ENCODE measurements at regions not wholly inside any gene's neighbourhood (a gene's known extent, or its start where the extent isn't known, plus 50 kb on each side); places are given as distances from the start of the nearest gene placed in this dataset.

GRCh38 chr2:191625446-191625845 is 52.5 kb upstream of the NABP1 start:
- no peaks in the 10 kb centered on the region for H3K27me3 ChIP-seq (ENCODE audit: control insufficient read depth, insufficient read depth, low read length)
- H3K36me3 ChIP-seq (ENCODE audit: control insufficient read depth, insufficient read depth, low read length), result no peaks in the 10 kb centered on the region
- no peak overlapping the region for H3K27ac ChIP-seq (ENCODE audit: low read depth, low read length)
- no CpG with 5 or more reads among the region's 2 CpGs for WGBS (ENCODE audit: insufficient coverage)
- no peak for DNase-seq (ENCODE audit: low read depth in 4 of 6, low spot score in 6 of 6)
- H3K4me1 ChIP-seq (ENCODE audit: control insufficient read depth, insufficient read depth, low read length), result no peaks in the 10 kb centered on the region
- no peaks in the 10 kb centered on the region for H3K9me3 ChIP-seq (ENCODE audit: control insufficient read depth, insufficient read depth, low read length)
- no peak overlapping the region for H3K4me3 ChIP-seq (ENCODE audit: low read depth, low read length)

GRCh38 chr2:191626497-191627151 is 51.3 kb upstream of the NABP1 start:
- Histone ChIP-seq H3K4me3 (ENCODE audit: low read depth, low read length) (no peak overlapping the region), H3K9me3 (ENCODE audit: control insufficient read depth, insufficient read depth, low read length) (no peaks in the 10 kb centered on the region), H3K4me1 (ENCODE audit: control insufficient read depth, insufficient read depth, low read length) (no peaks in the 10 kb centered on the region), H3K27me3 (ENCODE audit: control insufficient read depth, insufficient read depth, low read length) (no peaks in the 10 kb centered on the region), H3K36me3 (ENCODE audit: control insufficient read depth, insufficient read depth, low read length) (no peaks in the 10 kb centered on the region), H3K27ac (ENCODE audit: low read depth, low read length) (no peak overlapping the region)
- no peak for DNase-seq (ENCODE audit: low read depth in 4 of 6, low spot score in 6 of 6)

- H3K4me1 ChIP-seq (ENCODE audit: control insufficient read depth, insufficient read depth, low read length), result no peaks in the 10 kb centered on the region
- no peaks in the 10 kb centered on the region for H3K36me3 ChIP-seq (ENCODE audit: control insufficient read depth, insufficient read depth, low read length)
- no peak for DNase-seq (ENCODE audit: low read depth in 4 of 6, low spot score in 6 of 6)
- H3K9me3 ChIP-seq (ENCODE audit: control insufficient read depth, insufficient read depth, low read length), result no peaks in the 10 kb centered on the region
- no peaks in the 10 kb centered on the region for H3K27me3 ChIP-seq (ENCODE audit: control insufficient read depth, insufficient read depth, low read length)
- WGBS (ENCODE audit: insufficient coverage), result no CpG with 5 or more reads among the region's 1 CpG
- no peak overlapping the region for H3K27ac ChIP-seq (ENCODE audit: low read depth, low read length)
- H3K4me3 ChIP-seq (ENCODE audit: low read depth, low read length), result no peak overlapping the region
These were observed 50.4 kb upstream of the NABP1 start for GRCh38 chr2:191627518-191627917.
